Activated CD4-positive, alpha-beta T cell treated with anti-CD3 and anti-CD28 coated beads, Interleukin-2, Interleukin-4, amounts not matched to agents 100 ng/mL and 50 ng/mL, durations not matched to agents 16 hours and 8 hours (primary cell): ENCODE measurements at regions not wholly inside any gene's neighbourhood (a gene's known extent, or its start where the extent isn't known, plus 50 kb on each side); places are given as distances from the start of the nearest gene placed in this dataset.
"Not testable (repeated sequence)": the region's sequence is repeated elsewhere in the genome, so short reads cannot be mapped to it uniquely, and the experiment has no call there.

Experiments
- DNase-seq: peaks from one replicate; pipeline ENCODE4 v3.0.0-alpha.2; 2020; ENCODE audit warnings: low spot score

- no peak for DNase-seq
Observed at GRCh38 chr22:45061332-45061731, 51.5 kb upstream of the PHF21B start.

GRCh38 chr22:45064313-45065278 is 54.8 kb upstream of the PHF21B start:
- DNase-seq = peak; percentile 37

- no peak for DNase-seq
Observed at GRCh38 chr22:45065726-45066125, 55.9 kb upstream of the PHF21B start.

- no peak for DNase-seq
Observed at GRCh38 chr22:45067731-45068130, 57.9 kb upstream of the PHF21B start.

- DNase-seq = no peak
Observed at GRCh38 chr22:45069925-45070324, 60.1 kb upstream of the PHF21B start.

- no peak for DNase-seq
Observed at GRCh38 chr22:45071618-45072017, 61.8 kb upstream of the PHF21B start.

GRCh38 chr22:45072322-45072903 is 62.6 kb upstream of the PHF21B start:
- no peak for DNase-seq

GRCh38 chr22:45073064-45073463 is 63.3 kb upstream of the PHF21B start:
- DNase-seq = no peak

- no peak for DNase-seq
Observed at GRCh38 chr22:45077286-45077685, 67.5 kb upstream of the PHF21B start.

- no peak for DNase-seq
Observed at GRCh38 chr22:45077826-45078334, 68.1 kb upstream of the PHF21B start.

- DNase-seq = peak; percentile 23
Observed at GRCh38 chr22:45082795-45083194, 73.0 kb upstream of the PHF21B start.

GRCh38 chr22:45083659-45084305 is 74.0 kb upstream of the PHF21B start:
- peak; percentile 48 for DNase-seq

GRCh38 chr22:45084400-45084920 is 74.7 kb upstream of the PHF21B start:
- DNase-seq = no peak

GRCh38 chr22:45087802-45088201 is 75.9 kb upstream of the NUP50 start:
- DNase-seq = no peak

- DNase-seq = no peak
Observed at GRCh38 chr22:45088576-45088975, 75.1 kb upstream of the NUP50 start.

GRCh38 chr22:45090497-45090910 is 73.2 kb upstream of the NUP50 start:
- no peak for DNase-seq

- no peak for DNase-seq
Observed at GRCh38 chr22:45091254-45091854, 72.4 kb upstream of the NUP50 start.

GRCh38 chr22:45091875-45092274 is 71.8 kb upstream of the NUP50 start:
- DNase-seq = not testable (repeated sequence)

- no peak for DNase-seq
Observed at GRCh38 chr22:45092644-45093043, 71.1 kb upstream of the NUP50 start.

- no peak for DNase-seq
Observed at GRCh38 chr22:45093609-45094008, 70.1 kb upstream of the NUP50 start.

- DNase-seq = no peak
Observed at GRCh38 chr22:45094081-45094720, 69.5 kb upstream of the NUP50 start.

GRCh38 chr22:45094825-45095224 is 68.9 kb upstream of the NUP50 start:
- DNase-seq = no peak
